Muscle of arm (tissue), 1 donor: ENCODE measurements at regions not wholly inside any gene's neighbourhood (a gene's known extent, or its start where the extent isn't known, plus 50 kb on each side); places are given as distances from the start of the nearest gene placed in this dataset.
"Not testable (repeated sequence)": the region's sequence is repeated elsewhere in the genome, so short reads cannot be mapped to it uniquely, and the experiment has no call there.

Source experiments
- DNase-seq: peaks from one replicate; pipeline ENCODE4 v3.0.0-alpha.2; 2013

DNA sequence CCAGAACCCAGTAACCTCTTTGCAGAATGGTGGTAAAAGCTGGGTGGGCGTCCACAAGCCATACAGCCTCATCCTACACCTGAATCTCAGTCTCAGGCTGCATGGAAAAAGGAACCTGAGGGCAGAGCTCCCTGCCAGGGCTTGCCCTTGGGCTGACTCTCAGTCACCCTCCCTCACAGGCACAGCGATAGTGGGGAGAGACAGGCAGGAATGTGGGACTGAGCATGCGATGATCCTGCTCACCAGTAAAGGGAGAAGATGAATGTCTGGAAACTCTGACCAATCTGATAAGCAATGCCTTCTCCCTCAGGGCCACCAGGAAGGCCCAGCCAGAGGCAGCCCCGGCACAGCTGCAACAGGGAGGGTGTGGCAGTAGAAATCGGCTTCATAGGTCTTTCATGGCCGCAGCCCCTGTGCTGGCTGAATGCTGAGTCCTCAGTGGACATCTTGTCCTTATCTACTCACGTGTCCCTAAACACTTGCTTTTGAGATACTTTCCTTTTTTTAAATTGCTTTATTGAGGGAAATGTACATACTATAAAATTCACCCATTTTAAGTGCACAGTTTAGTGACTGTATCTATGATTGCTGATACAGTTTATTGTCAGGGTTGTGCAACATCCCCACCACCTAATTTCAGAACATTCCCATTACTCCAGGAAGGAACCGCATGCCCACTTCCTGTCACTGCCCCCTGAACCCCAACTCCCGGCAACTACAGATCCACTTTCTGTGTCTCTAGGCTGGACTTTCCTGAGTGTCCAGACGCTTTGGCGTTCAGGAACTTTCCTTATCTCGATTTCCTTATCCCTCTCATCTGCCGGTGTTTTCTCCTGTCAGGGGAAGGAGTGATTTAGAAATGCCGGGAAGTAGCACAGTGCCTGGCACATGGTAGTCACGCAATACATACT is 258.1 kb downstream of the PCNX1 start:
- no peak for DNase-seq

DNA sequence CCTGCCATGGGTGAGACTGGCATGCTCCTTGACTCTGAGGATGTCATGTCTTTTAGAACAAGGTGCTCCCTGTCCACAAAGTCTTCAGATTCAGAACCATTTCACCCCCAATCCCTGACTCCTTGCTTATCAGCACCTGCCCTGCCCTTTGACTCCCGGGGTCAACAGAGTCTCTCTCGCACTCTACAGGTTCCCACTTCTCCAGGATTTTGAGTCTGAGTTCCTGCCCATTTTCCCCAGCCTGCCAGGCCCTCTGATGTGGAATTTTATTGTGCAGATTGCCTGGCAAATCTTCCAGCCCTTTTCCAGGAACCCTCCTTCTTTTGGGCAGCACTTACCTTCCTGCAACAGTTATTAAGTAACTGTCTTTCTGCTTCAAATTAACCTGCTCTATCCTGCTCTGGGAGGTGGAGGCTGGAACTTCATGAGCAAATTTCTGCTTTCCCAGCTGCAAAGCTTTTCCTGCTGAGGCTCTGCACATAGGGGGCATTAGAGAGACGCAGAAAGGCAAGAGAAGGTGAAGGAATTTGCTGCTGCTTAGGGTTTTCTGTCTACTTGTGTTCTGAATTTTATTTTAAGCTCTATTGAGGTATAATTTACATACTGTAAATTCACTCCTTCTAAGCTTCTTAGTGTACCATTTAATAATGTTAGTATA is 259.1 kb downstream of the PCNX1 start:
- DNase-seq, result peak; percentile 57

DNA sequence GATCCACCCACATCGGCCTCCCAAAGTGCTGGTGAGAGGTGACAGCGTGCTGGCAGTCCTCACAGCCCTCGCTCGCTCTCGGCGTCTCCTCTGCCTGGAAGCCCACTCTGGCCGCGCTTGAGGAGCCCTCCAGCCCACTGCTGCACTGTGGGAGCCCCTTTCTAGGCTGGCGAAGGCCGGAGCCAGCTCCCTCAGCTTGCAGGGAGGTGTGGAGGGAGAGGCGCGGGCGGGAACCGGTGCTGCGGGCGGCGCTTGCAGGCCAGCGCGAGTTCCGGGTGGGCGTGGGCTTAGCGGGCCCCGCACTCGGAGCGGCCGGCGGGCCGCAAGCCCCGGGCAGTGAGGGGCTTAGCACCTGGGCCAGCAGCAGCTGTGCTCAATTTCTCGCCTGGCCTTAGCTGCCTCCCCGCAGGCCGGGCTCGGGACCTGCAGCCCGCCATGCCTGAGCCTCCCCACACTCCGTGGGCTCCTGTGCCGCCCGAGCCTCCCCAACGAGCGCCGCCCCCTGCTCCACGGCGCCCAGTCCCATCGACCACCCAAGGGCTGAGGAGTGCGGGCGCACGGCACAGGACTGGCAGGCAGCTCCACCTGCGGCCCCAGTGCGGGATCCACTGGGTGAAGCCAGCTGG is 260.2 kb downstream of the PCNX1 start:
- not testable (repeated sequence) for DNase-seq

DNA sequence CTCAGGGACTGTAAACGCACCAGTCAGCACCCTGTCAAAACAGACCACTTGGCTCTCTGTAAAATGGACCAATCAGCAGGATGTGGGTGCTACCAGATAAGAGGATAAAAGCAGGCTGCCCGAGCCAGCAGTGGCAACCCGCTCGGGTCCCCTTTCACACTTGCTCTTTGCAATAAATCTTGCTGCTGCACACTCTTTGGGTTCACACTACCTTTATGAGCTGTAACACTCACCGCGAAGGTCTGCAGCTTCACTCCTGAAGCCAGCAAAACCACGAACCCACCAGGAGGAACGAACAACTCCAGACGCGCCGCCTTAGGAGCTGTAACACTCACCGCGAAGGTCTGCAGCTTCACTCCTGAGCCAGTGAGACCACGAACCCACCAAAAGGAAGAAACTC is 260.9 kb downstream of the PCNX1 start:
- DNase-seq, result not testable (repeated sequence)

DNA sequence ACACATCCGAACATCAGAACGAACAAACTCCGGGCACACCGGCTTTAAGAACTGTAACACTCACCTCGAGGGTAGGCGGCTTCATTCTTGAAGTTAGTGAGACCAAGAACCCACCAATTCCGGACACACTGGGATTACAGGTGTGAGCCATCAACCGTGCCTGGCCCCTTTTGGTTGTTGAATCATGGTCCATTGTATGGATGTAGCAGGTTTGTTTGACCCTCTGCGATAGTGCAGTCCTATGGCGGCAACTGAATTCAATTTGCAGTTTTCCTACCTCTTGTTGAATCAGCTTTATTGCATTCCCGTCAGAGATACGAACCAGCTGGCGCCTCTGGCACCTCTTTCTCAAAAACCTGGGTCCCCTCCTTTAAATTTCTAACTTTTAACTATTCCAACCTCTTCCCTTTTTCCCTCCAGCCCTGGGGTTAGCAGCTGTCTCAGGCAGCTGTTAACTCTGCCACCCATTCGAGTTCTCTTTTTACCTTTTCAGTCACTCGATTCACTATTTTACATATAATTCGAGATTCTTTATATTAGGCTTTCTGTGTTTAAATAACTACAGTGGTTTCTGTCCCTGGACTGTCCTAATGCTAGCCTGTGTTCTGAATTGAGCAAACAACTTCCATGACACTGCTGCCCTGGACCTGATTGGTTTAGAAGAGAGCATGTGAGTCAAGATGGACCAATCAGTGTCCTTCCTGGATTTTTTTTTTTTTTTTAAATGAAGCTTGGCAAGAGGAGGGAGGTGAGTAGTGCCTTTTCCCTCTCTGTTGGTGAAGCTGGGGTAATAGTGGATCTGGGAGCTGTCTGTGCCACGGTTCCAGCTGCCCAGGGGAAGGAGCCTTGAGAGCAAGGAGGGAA is 261.5 kb downstream of the PCNX1 start:
- no peak for DNase-seq

DNA sequence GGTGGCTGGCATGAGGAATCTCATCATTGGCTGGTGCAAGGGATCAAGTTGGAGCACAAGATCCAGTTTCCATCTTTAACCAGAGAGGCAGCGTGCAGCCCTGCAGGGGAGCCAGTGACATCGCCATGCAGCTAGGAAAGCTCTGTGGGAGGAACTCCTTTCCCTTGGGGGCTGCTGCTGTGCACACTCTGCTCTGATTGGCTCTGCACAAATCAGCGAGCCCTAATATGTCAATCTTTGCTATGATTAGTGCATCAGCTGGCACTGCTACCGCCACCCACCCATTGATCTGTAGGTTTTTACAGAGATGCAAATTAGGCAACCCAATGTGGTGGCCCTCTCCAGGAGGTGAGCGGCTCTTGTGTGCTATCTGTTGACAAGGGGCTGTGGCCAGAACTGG is 262.6 kb downstream of the PCNX1 start:
- no peak for DNase-seq

DNA sequence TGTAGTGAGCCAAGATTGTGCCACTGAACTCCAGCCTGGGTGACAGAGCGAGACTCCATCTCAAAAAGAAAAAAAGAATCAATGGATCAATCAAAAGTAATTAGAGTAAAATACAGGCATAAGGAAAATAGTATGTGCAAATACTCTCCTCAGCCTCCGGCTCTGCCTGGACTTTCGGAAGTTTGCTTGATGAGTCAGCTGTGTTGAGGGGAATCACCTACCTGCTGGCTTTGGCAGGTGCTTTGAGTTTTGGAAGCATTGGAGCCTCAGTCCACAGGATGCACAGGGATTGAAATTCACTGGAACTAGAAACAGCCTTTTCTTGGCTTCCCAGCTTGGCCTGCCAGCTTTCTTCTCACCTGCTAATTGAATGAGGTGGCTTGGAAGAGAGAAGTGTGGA is 268.2 kb downstream of the PCNX1 start:
- DNase-seq, result no peak

DNA sequence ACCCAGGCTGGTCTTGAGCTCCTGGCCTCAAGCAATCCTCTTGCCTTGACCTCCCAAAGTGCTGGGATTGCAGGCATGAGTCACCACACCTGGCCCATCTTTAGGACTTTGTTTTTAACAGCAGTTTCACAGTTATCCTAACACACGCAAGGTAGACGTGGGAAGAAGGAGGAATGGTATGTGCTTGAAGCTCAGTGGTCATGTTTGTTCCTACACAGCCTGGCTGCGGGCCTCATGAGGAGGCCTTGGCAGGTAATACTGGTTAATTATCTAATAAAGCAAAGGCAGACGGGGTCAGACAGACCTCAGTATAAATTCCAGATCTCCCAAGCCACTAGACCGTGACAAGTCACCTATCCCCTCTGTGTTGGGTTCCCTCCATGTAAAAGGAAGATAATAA is 271.8 kb downstream of the PCNX1 start:
- DNase-seq, result no peak

DNA sequence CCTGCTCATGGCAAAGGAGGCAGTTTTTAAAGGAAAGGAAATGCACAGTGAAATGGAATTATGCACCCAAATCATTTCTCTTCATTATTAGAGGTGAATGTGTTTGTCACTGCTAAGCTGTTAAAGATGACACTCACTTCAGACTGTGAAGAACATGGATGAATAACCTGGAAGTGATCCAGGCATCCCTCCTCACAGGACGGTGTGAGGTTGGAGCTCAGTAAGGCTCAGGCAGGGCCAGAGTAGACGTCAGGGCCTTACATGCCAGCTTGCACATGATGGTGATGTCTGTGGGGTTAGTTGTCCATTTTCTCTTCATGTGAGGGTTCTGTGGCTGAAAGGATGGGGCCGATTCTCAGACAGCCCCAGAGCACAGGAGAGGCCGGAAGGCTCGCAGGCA is 273.1 kb downstream of the PCNX1 start:
- no peak for DNase-seq

DNA sequence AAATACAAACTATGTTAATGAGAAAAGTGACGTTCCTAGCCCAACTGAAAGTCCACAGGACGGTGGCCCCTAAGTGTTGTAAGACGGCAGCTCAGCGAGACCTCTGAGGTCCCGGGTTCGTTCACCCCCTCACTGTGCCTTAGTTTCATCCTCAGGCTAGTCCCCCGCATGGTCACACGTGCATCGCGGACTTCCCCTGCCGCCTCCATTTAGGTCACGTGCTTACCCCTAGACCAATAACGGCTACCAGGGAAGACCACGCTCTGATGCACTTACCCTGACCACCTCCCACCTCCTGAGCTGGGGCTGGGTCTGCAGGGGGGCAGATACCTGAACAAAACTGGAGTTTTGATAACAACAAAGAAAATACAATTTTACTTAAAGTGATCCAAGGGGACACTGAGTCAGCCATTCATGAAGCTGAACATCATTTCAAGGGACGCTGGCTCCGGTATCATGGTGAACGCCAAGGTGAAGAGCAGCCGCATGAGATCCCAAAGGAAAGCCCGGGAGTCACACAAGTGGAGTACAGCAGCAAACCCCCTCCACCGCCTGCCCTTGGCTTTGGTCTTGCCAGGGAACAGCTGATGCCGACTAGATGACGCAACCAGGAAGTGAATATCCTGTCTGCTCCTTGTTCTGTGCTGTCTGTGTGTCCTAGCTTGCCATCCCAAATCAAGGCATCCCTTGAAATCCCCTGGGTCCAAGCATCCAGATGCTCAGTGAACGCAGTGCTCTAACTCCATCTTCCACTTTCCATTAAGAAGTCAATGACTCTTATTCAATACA is 274.1 kb downstream of the PCNX1 start:
- no peak for DNase-seq

DNA sequence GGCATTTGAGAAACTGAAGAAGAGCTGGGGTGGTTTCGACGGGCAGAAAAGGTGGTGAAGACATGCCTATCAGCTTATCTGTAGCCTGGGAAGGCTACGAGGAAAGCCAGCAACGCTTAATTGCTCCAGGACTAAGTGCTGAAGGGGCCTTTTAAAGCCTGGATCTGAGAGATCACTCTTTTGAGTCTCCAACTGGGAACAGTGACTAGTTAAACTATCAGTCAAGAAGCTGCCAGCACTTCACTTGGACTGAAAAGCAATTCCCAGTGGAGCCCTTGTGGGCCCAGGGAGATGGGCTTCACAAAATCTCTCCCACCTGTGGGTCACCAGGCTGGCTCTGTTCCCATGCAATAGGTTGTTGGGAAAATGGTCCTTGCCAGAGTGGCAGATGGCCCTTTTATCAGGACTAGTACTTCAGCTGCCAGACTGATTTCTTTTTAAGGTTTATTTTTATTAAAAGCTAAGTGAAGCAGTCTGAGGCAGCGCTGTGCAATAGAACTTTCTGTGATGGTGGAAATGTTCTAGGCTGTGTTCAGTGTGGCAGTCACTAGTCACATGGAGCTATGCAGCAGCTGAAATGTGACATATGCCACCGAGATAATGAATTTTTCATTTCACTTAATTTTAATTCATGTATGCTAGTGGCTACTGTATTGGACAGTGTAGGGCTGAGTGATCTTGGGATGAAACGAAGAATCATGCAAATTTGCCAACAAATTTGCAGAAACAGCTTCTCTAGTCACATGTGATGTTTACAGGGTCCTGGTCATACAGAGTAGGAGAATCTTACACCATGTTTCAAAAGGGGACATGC is 276.8 kb downstream of the PCNX1 start:
- DNase-seq, result no peak

DNA sequence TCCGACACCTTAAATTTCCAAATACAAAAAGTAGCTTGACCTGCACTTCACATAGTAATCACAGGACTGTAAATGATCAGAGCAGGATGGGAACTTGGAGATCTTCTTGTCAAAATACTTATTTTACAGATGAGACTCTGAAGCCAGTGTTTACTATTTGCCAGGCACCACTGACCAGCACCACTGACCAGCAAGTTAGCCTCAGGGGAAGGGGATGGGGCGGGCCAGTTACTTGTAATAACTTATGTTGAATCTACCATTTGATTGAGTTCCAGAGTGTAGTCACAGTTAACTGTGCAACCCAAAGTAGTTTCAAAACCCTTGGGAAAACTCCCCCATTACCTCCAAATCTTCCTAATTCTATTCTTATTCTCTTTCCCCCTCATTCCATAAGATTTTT is 278.4 kb downstream of the PCNX1 start:
- no peak for DNase-seq

DNA sequence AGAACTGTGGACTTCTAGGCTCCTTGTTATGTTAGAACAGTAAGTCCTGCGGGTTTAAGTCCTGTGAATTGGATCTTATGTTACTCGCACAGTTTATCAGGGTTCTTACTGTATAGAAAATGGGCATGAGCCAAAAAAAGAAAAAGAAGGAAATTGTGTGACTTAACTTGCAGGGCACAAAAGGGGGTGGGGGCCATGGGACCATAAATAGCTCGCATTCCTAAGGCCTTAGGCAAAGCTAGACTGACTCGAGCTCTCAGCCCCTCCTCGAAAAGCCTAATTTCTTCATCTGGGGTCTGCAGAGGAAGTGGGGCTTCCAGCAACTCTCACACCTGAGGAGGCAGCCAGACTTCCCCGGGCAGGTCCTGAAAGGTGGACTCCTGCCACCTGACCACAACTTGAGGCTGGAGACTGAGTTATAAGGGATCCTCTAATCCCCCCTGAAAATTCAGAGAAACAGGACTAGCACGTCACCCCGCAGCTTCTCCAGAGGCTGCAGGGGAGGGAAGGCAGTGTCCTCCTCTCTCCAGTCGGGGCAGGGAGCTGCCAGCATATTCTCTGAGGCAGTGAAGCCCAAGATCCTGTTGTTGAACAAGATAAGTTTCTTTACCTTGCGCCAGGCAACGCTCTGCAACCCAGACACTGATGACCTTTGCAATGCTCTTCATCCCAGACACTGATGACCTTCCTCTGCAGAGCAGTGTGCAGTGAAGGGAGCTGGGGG is 280.5 kb downstream of the PCNX1 start:
- DNase-seq, result no peak

DNA sequence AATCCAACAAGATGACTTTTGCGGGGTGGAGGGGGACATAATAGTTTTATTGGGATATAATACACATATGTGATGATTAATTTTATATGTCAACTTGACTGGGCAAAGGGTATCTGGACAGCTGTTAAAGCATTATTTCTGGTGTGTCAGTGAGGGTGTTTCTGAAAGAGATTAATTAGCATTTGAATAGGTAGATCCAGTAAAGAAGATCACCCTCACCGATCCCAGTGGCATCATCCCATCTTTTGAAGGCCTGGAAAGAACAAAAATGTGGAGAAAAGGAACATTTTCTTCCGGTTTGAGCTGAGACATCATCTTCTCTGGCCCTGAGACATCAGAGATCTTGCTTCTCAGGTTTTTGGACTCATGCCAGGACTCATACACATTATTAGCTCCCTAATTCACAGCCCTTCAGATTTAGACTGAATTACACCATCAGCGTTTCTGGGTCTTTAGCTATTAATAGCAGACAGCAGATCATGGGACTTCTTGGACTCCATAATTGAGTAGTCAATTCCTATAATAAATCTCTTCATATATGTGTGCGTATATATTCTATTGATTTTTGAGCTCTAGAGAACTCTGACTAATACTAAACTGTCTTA is 283.6 kb downstream of the PCNX1 start:
- no peak for DNase-seq

DNA sequence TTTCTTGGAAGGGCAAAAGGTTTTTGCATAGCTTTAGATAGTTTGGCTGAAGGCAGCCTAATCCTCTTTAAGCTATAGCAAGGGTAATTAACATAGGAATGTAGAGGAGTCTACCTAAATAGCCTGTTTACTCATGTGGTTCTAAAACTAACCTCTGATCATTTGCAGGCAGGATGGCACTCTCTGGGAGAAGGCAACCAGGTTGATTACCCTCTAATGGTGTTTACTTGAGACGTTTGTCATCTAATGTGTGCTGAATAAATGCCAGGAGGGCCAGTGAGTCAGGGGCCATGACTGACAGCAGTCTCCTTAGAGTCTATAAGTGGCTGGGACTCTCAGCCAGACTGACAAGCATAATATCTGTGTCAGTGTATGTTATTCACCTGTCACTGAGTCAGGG is 286.4 kb downstream of the PCNX1 start:
- DNase-seq, result no peak

DNA sequence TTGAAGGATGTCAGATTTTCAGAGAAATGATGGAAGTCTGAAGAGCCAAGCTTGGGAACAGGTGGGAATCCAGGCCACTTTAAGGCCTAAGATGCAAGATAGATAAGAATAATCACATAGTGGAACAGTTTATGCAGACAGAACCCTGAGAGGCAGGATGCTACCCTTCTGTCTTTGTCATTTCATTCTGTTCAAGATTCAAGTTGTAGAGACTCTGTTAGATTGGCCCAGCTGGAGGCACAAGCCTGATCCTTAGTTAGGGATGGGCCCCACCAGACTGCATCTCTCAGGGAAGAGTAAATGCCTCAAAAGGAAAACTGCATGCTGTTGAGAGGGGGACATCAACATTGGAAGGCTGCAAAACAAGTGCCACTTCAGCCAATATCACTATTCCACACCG is 287.0 kb downstream of the PCNX1 start:
- DNase-seq, result no peak

DNA sequence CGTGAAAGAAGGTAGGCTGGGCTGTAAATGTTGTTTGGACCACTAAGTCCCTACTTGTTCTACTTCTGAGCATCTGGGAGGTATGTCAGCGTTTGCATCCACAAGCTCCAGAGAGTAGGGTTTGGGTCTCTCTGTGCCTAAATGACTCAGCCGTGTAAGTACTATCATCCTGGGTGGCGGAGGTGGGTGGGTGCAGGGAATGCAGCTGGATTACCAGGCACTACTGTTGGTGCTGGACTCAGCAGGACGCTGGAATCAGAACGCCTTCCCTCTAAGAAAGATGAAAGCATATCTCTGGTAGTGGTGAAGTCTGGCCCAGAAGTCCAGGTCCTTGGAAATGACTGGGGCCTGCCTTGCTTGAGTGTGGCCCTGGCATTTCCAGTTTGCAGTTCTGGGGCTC is 289.7 kb downstream of the PCNX1 start:
- DNase-seq, result no peak

DNA sequence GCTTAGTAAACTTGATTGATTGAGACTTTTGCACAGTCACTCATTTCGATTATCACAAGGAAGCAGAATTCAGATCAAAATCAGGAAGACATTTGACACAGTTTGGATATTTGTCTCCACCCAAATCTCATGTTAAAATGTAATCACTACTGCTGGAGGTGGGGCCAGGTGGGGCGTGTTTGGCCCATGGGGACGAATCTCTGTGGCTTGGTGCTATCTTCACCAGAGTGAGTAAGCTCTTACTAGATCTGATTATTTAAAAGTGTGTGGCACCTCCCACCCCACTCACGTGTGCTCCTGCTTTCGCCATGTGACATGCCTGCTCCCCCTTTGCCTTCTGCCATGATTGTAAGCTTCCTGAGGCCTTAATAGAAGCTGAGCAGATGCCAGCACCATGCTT is 291.4 kb downstream of the PCNX1 start:
- no peak for DNase-seq

DNA sequence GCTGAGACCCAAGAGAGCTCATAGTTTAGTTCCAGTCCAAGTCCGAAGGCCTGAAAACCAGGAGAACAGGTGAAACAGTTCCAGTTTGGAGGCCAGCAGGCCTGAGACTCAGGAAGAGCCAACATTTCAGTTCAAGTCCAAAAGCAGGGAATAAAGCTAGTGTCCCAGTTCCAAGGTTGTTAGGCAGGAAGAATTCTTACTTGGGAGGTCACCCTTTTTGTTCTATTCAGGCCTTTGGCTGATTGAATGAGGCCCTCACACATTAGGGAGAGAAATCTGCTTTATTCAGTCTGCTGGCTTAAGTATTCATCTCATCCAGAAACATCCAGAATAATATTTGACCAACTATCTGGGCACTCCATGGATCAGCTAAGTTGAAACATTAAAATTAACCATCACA is 294.6 kb downstream of the PCNX1 start:
- DNase-seq, result peak; percentile 7
